Heart right ventricle (tissue), 16 donors: ENCODE measurements at regions not wholly inside any gene's neighbourhood (a gene's known extent, or its start where the extent isn't known, plus 50 kb on each side); places are given as distances from the start of the nearest gene placed in this dataset.
"Not testable (repeated sequence)": the region's sequence is repeated elsewhere in the genome, so short reads cannot be mapped to it uniquely, and the experiment has no call there.

Source experiments
- ATAC-seq, 8 donors: fragments of 200-7000 bp; cut with Tn5 transposase; one replicate each; pipeline ENCODE4 v1.9.1; 2020; ENCODE audit warnings: mild to moderate bottlenecking in 8 of 8, moderate library complexity in 8 of 8, moderate number of reproducible peaks in 1 of 8
- DNase-seq, 2 donors: peaks; one replicate each; pipeline ENCODE4 v3.0.0-alpha.2; 2020
- H3K27ac ChIP-seq, 10 donors: fragments of 200-600 bp; sonication (generic) in 2 of 10; one replicate each; pipeline versions ENCODE4 v1.5.0 to v1.8.0; 2020 to 2022; ENCODE audit warnings: mild to moderate bottlenecking in 3 of 10
- H3K27me3 ChIP-seq, 7 donors: fragments of 200-600 bp; one replicate each; pipeline ENCODE4 v1.8.0; 2021 to 2022; ENCODE audit warnings: mild to moderate bottlenecking in 2 of 7
- H3K36me3 ChIP-seq, 9 donors: fragments of 200-600 bp; sonication (generic) in 1 of 9; one replicate each; pipeline versions ENCODE4 v1.5.0 to v1.8.0; 2020 to 2022; ENCODE audit warnings: mild to moderate bottlenecking in 2 of 9
- H3K4me1 ChIP-seq, 9 donors: fragments of 200-600 bp; sonication (generic) in 1 of 9; one replicate each; pipeline versions ENCODE4 v1.5.0 to v1.8.0; 2020 to 2022; ENCODE audit warnings: mild to moderate bottlenecking in 4 of 9
- H3K4me3 ChIP-seq, 10 donors: fragments of 200-600 bp; sonication (generic) in 2 of 10; one replicate each; pipeline versions ENCODE4 v1.5.0 to v1.8.0; 2020 to 2022; ENCODE audit warnings: mild to moderate bottlenecking in 7 of 10, moderate library complexity in 2 of 10
- H3K9me3 ChIP-seq, 11 donors: fragments of 200-600 bp in 10 of 11; sonication (generic) in 2 of 11; one replicate each; pipeline versions ENCODE4 v1.5.0 to v1.8.0; 2013 to 2022; ENCODE audit warnings: mild to moderate bottlenecking in 2 of 11, control low read depth in 1 of 11, moderate library complexity in 1 of 11
- WGBS, 2 donors: extraction: QIAGEN DNeasy Blood & Tissue Kit; methylation state at CpG; one replicate each; pipeline ENCODE4 v1.1.7; 2013; ENCODE audit warnings: inconsistent platforms in 1 of 2; 5-methylcytosine and 5-hydroxymethylcytosine counted together
- intact Hi-C, 10 donors: fragments of 100-400 bp; cut with DNase I; formaldehyde crosslinking; loops; one replicate each; pipeline versions ENCODE4 v1.11.1 to v1.14.2; 2022
- TF ChIP-seq, protein P1 (sequence below), 9 donors: fragments of 200-600 bp; sonication (generic) in 2 of 9; IDR thresholded peaks; one replicate each; pipeline versions ENCODE4 v1.5.0 to v1.8.0; 2021 to 2022; ENCODE audit warnings: antibody characterized with exemption in 9 of 9, mild to moderate bottlenecking in 5 of 9, moderate library complexity in 1 of 9
- donor health status: Arrhythmogenic right ventricular cardiomyopathy.
- donor health status: ischemic (EF 13 %, LVEDD 7.1; RV severe dilation, severe dysfunction).
- donor health status: healthy with polysubstance abuse.
- donor health status: DM: no; HTN: yes; CAD: no.
- donor health status: DM: no; HTN: no; CAD: no.
- donor health status: ischemic (EF 25% LVEDD 6.9; RV normal size, moderate dysfunction).
- donor health status: ischemic (EF 25% LVEDD 5.7; RV mildly dilated, moderate dysfunction).
- donor health status: healthy.
- donor health status: DM: yes; HTN: yes; CAD: no.
- donor health status: Ischemic cardiomyopathy.
- donor health status: ischemic (EF 35%, LVEDD 5.7; RV mildly dilated, moderate dysfunction).
- donor health status: nonischemic (EF 11% LVEDD 7.7; RV severe dilation, severe dysfunction).
- donor health status: DM: yes; HTN: yes; CAD: no.
- donor health status: PGD.
- donor health status: ischemic (EF 29% LVEDD 5.4; RV normal size, mild dysfunction).
- donor health status: nonischemic (EF 23%, LVEDD 6.1; RV moderate dilation, normal function).

DNA sequence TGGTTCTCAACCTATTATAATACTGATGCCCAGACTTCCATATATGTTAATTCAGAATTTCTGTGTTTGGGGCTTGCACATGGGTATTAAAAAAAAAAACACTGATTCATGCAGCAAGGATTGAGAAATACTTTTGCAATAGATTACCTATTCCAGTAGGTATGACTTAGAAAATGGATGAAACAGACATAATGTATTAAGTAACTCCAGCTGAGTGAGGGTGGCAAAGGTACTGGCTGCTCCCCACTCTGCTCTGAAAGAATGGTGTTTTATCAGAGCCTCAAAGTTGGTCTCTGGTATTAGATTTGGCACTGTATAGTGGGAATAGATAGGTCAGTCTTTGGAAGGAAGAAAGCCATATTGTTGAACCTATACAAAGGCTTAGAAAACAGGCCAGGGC is 234.3 kb upstream of the FOLH1 start:
- intact Hi-C loops, result no loop called here
- TF ChIP-seq, protein P1, sequence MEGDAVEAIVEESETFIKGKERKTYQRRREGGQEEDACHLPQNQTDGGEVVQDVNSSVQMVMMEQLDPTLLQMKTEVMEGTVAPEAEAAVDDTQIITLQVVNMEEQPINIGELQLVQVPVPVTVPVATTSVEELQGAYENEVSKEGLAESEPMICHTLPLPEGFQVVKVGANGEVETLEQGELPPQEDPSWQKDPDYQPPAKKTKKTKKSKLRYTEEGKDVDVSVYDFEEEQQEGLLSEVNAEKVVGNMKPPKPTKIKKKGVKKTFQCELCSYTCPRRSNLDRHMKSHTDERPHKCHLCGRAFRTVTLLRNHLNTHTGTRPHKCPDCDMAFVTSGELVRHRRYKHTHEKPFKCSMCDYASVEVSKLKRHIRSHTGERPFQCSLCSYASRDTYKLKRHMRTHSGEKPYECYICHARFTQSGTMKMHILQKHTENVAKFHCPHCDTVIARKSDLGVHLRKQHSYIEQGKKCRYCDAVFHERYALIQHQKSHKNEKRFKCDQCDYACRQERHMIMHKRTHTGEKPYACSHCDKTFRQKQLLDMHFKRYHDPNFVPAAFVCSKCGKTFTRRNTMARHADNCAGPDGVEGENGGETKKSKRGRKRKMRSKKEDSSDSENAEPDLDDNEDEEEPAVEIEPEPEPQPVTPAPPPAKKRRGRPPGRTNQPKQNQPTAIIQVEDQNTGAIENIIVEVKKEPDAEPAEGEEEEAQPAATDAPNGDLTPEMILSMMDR (IDR thresholded peaks at IDR 0.05), result no peak
- ATAC-seq (no peak), DNase-seq (no peak)
- no peak overlapping the region for H3K4me3 ChIP-seq
- no peaks in the 10 kb centered on the region for H3K36me3 ChIP-seq
- no peaks in the 10 kb centered on the region for H3K4me1 ChIP-seq
- H3K27me3 ChIP-seq, result no peaks in the 10 kb centered on the region
- no peak overlapping the region for H3K27ac ChIP-seq
- H3K9me3 ChIP-seq, result peaks cover 0 to 20% (median 4%) of the 10 kb centered on the region in 11 donors

DNA sequence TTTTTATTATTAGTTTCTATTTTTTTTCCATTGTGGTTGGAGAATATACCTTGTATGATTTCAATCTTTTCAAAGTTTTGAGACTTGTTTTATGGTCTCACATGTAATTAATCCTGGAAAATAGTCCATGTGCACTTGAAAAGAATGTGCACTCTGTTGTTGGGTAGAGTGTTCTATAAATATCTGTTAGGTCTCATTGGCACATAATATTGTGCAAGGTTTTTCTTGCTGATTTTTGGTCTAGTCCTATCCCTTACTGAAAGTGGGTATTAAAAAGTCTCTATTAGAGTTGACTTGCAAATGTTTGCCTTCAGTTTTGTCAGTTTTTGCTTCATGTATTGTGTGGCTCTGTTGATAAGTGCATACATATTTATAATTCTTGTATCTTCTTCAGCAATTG is 231.5 kb upstream of the FOLH1 start:
- not testable (repeated sequence) for ATAC-seq

DNA sequence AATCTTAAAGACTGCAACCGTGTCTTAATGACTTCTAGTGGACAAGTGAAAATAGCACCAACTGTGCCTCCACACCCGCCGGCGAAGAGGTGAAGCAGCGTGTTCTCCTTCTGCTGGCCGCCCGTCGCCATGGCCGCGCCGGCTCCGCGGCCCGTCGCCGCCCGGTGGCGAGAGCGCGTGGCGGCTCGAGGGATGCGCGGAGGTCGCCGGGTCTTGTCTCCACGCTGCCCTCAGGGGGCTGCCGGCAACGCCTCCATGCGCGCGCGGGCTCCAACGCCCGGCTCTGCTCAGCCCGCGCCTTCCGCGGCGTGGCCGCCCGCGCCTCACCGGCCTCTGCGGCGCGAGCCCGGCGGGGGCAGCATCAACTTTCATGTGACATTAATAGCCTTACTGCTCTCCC is 225.9 kb upstream of the FOLH1 start:
- intact Hi-C loops, H3K27me3 ChIP-seq, H3K36me3 ChIP-seq, H3K4me1 ChIP-seq, ATAC-seq, H3K27ac ChIP-seq, H3K9me3 ChIP-seq, DNase-seq, H3K4me3 ChIP-seq: not testable (repeated sequence)
- 76 to 90% methylated on average over 38 to 49 of the region's 49 CpGs for WGBS, 2 donors

More for the DNA sequence above, 231.5 kb upstream of the FOLH1 start:
- DNase-seq, H3K4me3 ChIP-seq, H3K9me3 ChIP-seq, H3K36me3 ChIP-seq, H3K27me3 ChIP-seq, H3K27ac ChIP-seq, intact Hi-C loops, H3K4me1 ChIP-seq: not testable (repeated sequence)

DNA sequence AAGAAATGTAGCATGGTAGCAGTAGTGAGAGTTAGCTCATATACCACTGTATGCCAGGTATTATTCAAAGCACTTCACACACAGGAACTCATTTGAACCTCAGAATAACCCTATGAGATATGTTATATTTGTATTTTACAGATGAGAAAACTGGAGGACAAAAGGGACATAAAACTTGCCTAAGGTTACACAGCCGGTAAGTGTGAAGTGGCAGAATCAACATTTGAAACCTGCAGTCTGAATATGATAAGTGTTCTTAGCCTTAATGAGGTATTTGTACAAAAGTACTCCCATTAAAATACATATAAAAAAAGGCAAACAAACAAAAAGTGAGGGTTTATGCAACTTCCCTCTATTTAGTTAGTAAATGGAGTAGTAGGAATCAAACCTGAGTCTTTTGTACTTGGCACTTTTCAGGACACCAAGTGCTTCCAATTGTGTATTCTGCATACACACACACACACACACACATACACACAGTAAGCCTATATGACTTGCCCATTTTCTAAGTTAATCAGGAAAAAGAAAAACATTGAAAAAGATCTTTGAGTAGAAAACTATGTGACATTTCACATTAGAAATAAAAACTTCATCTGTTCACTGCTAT is 223.9 kb upstream of the FOLH1 start:
- H3K36me3 ChIP-seq, result no peaks in the 10 kb centered on the region
- 47 to 67% methylated on average over 1 of the region's 1 CpG for WGBS, 2 donors
- peaks cover 0 to 18% (median 5%) of the 10 kb centered on the region in 11 donors for H3K9me3 ChIP-seq
- no peak overlapping the region for H3K27ac ChIP-seq
- TF ChIP-seq, protein P1 (IDR thresholded peaks at IDR 0.05), result no peak
- no peak for ATAC-seq
- H3K4me3 ChIP-seq, result no peak overlapping the region
- intact Hi-C loops, result no loop called here
- no peak for DNase-seq
- no peaks in the 10 kb centered on the region for H3K4me1 ChIP-seq
- H3K27me3 ChIP-seq, result no peaks in the 10 kb centered on the region

DNA sequence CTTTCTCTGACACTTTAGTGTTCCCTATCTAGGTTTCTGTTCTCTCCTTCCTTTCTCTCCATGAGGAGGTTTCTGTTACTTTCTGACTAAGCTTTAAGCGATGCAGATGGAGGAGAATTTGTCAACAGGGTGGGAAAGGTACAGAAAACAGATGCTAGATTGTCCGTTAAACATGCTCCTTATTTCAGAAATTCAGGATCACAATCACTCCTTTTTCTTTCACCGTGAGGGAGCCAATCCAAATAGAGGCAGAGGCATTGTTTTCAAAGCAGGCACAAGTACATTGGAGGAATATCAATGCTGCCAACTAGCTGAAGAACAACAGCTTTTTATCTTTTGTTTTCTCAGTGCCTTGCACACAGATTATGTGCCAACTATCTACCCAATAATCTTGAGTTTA is 215.7 kb upstream of the FOLH1 start:
- TF ChIP-seq, protein P1 (IDR thresholded peaks at IDR 0.05), result no peak
- Histone ChIP-seq H3K4me1 (no peaks in the 10 kb centered on the region), H3K9me3 (peaks cover 0 to 18% (median 5%) of the 10 kb centered on the region in 11 donors), H3K27ac (no peak overlapping the region), H3K36me3 (no peaks in the 10 kb centered on the region), H3K4me3 (no peak overlapping the region), H3K27me3 (no peaks in the 10 kb centered on the region)
- no peak for ATAC-seq
- 51 to 71% methylated on average over 3 of the region's 3 CpGs for WGBS, 2 donors
- DNase-seq, result no peak
- intact Hi-C loops, result no loop called here

DNA sequence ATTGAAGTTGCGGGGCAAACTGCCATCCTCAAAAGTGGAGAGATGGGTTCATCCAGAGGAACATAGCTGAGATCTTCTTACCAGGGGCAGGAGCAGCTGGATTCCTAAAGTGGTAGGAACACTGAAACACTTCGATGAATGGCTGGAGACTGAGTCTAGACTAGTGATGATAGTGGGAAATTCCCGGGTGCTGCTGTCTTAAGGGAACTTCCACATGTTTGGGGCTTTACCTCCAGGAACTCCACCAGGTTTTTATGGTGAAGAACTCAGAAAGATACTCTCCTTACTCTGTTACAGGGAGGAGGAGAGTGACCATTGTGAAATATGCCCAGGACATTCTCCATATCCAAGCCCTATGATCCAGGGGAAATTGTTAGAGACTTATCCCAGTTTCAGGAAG is 210.5 kb upstream of the FOLH1 start:
- not testable (repeated sequence) for H3K4me3 ChIP-seq

More for the DNA sequence above, 210.5 kb upstream of the FOLH1 start:
- 76 to 89% methylated on average over 3 of the region's 3 CpGs for WGBS, 2 donors
- DNase-seq, H3K4me1 ChIP-seq, H3K9me3 ChIP-seq, ATAC-seq, H3K27me3 ChIP-seq, H3K36me3 ChIP-seq, intact Hi-C loops, H3K27ac ChIP-seq: not testable (repeated sequence)
